Lung (tissue), 9 donors: ENCODE measurements at regions not wholly inside any gene's neighbourhood (a gene's known extent, or its start where the extent isn't known, plus 50 kb on each side); places are given as distances from the start of the nearest gene placed in this dataset.
"Not testable (repeated sequence)": the region's sequence is repeated elsewhere in the genome, so short reads cannot be mapped to it uniquely, and the experiment has no call there.

Experiments
- ATAC-seq: fragments of 200-7000 bp; cut with Tn5 transposase; one replicate; pipeline ENCODE4 v1.9.1; 2020; ENCODE audit warnings: moderate number of reproducible peaks; ENCODE audit not compliant: insufficient read depth, low FRiP score
- DNase-seq, 3 donors: peaks; one replicate each; pipeline ENCODE4 v3.0.0-alpha.2; 2013 to 2017
- H3K27ac ChIP-seq, 2 donors: one replicate each; pipeline ENCODE4 v1.5.1; 2013; ENCODE audit warnings: mild to moderate bottlenecking in 2 of 2, moderate library complexity in 2 of 2, control low read depth in 1 of 2, inconsistent platforms in 1 of 2, low read depth in 1 of 2, low read length in 1 of 2
- H3K27me3 ChIP-seq, 3 donors: one replicate each; pipeline ENCODE4 v1.5.1; 2013; ENCODE audit warnings: low read length in 2 of 3; ENCODE audit not compliant: control insufficient read depth in 3 of 3, insufficient read depth in 3 of 3
- H3K36me3 ChIP-seq, 4 donors: one replicate each; pipeline ENCODE4 v1.5.1; 2013; ENCODE audit warnings: low read length in 4 of 4, mild to moderate bottlenecking in 1 of 4, moderate library complexity in 1 of 4; ENCODE audit not compliant: control insufficient read depth in 4 of 4, insufficient read depth in 4 of 4
- H3K4me1 ChIP-seq, 5 donors: one replicate each; pipeline ENCODE4 v1.5.1; 2013; ENCODE audit warnings: low read length in 5 of 5, mild to moderate bottlenecking in 2 of 5, moderate library complexity in 1 of 5; ENCODE audit not compliant: control insufficient read depth in 5 of 5, insufficient read depth in 5 of 5
- H3K4me3 ChIP-seq: one replicate; pipeline ENCODE4 v1.5.1; 2013; ENCODE audit warnings: mild to moderate bottlenecking, control low read depth, moderate library complexity
- H3K9ac ChIP-seq, 2 donors: one replicate each; pipeline ENCODE4 v1.5.1; 2013; ENCODE audit warnings: low read length in 2 of 2, control low read depth in 1 of 2; ENCODE audit not compliant: insufficient read depth in 1 of 2
- H3K9me3 ChIP-seq, 4 donors: one replicate each; pipeline ENCODE4 v1.5.1; 2013; ENCODE audit warnings: low read length in 3 of 4, mild to moderate bottlenecking in 1 of 4, moderate library complexity in 1 of 4; ENCODE audit not compliant: control insufficient read depth in 4 of 4, insufficient read depth in 3 of 4
- WGBS, 2 donors: extraction: QIAGEN DNeasy Blood & Tissue Kit; methylation state at CpG; one replicate each; pipeline ENCODE4 v1.1.7; 2013; 5-methylcytosine and 5-hydroxymethylcytosine counted together
- donor health status: Bipolar disorder and iron deficiency.
- donor health status: healthy.
- donor health status: DM: yes; HTN: yes; CAD: no.

- not testable (repeated sequence) for H3K36me3 ChIP-seq, H3K4me3 ChIP-seq, H3K9me3 ChIP-seq, H3K27ac ChIP-seq, H3K9ac ChIP-seq, H3K27me3 ChIP-seq, H3K4me1 ChIP-seq, DNase-seq, ATAC-seq
- WGBS, 2 donors, result 93 to 97% methylated on average over 12 to 13 of the region's 13 CpGs
Observed at GRCh38 chr5:1613515-1613914, 89.8 kb upstream of the LPCAT1 start.

- not testable (repeated sequence) for H3K9ac ChIP-seq, H3K27ac ChIP-seq
- 93 to 95% methylated on average over 12 to 15 of the region's 16 CpGs for WGBS, 2 donors
Observed at GRCh38 chr5:1610526-1610925, 86.8 kb upstream of the LPCAT1 start.

GRCh38 chr5:1609111-1609510 is 85.4 kb upstream of the LPCAT1 start:
- not testable (repeated sequence) for H3K27ac ChIP-seq, H3K36me3 ChIP-seq, DNase-seq, H3K4me3 ChIP-seq, ATAC-seq, H3K9ac ChIP-seq, H3K27me3 ChIP-seq, H3K9me3 ChIP-seq
- WGBS, 2 donors, result 87 to 92% methylated on average over 8 of the region's 8 CpGs
- peaks cover 0 to 14% (median 0%) of the 10 kb centered on the region in 5 donors for H3K4me1 ChIP-seq

More at GRCh38 chr5:1610526-1610925, 86.8 kb upstream of the LPCAT1 start:
- not testable (repeated sequence) for H3K9me3 ChIP-seq, H3K4me3 ChIP-seq, H3K27me3 ChIP-seq, DNase-seq, ATAC-seq, H3K36me3 ChIP-seq
- peaks cover 0 to 14% (median 0%) of the 10 kb centered on the region in 5 donors for H3K4me1 ChIP-seq

- H3K9ac ChIP-seq, H3K27ac ChIP-seq, ATAC-seq, H3K9me3 ChIP-seq, H3K27me3 ChIP-seq, H3K4me3 ChIP-seq, H3K36me3 ChIP-seq: not testable (repeated sequence)
- WGBS, 2 donors, result 50 to 64% methylated on average over 12 to 14 of the region's 15 CpGs
- DNase-seq, result peak in 1 of 3 donors; percentile 14
- H3K4me1 ChIP-seq, result peaks cover 0 to 14% (median 0%) of the 10 kb centered on the region in 5 donors
Observed at GRCh38 chr5:1608336-1608735, 84.6 kb upstream of the LPCAT1 start.

- H3K9me3 ChIP-seq, H3K27me3 ChIP-seq, H3K36me3 ChIP-seq, H3K4me3 ChIP-seq, H3K27ac ChIP-seq, H3K9ac ChIP-seq, ATAC-seq: not testable (repeated sequence)
- 69 to 82% methylated on average over 9 of the region's 9 CpGs for WGBS, 2 donors
- DNase-seq, result peak; percentile 19 to 62 (median 24)
- H3K4me1 ChIP-seq, result peaks cover 0 to 14% (median 0%) of the 10 kb centered on the region in 5 donors
Observed at GRCh38 chr5:1606951-1607350, 83.2 kb upstream of the LPCAT1 start.

GRCh38 chr5:1603916-1604315 is 80.2 kb upstream of the LPCAT1 start:
- not testable (repeated sequence) for H3K9ac ChIP-seq, H3K36me3 ChIP-seq, DNase-seq, ATAC-seq, H3K4me3 ChIP-seq, H3K9me3 ChIP-seq, H3K27ac ChIP-seq, H3K27me3 ChIP-seq
- 76 to 88% methylated on average over 8 of the region's 8 CpGs for WGBS, 2 donors
- H3K4me1 ChIP-seq, result peaks cover 0 to 14% (median 0%) of the 10 kb centered on the region in 5 donors

- H3K4me1 ChIP-seq, H3K9ac ChIP-seq, H3K36me3 ChIP-seq, H3K9me3 ChIP-seq, H3K4me3 ChIP-seq, ATAC-seq, H3K27ac ChIP-seq, H3K27me3 ChIP-seq: not testable (repeated sequence)
- 57% methylated on average over 6 to 9 of the region's 9 CpGs for WGBS, 2 donors
- peak; percentile 26 to 42 (median 28) for DNase-seq
Observed at GRCh38 chr5:1601565-1601964, 77.8 kb upstream of the LPCAT1 start.
